Kidney epithelial cell (primary cell): ENCODE measurements at regions not wholly inside any gene's neighbourhood (a gene's known extent, or its start where the extent isn't known, plus 50 kb on each side); places are given as distances from the start of the nearest gene placed in this dataset.

ENCODE experiments used
- DNase-seq: peaks from one replicate; pipeline ENCODE4 v3.0.0-alpha.2; 2010; ENCODE audit warnings: low read depth
- H3K27me3 ChIP-seq: 2 replicates; pipeline ENCODE4 v1.6.0; 2011; ENCODE audit warnings: low read length; ENCODE audit not compliant: control insufficient read depth, insufficient read depth
- H3K36me3 ChIP-seq: 2 replicates; pipeline ENCODE4 v1.5.1; 2011; ENCODE audit warnings: low read length; ENCODE audit not compliant: control insufficient read depth, insufficient read depth
- H3K4me3 ChIP-seq: 2 replicates; pipeline ENCODE4 v1.5.1; 2011; ENCODE audit warnings: low read depth, mild to moderate bottlenecking, control low read depth, low read length
- CTCF ChIP-seq: IDR thresholded peaks from 2 replicates; pipeline ENCODE4 v1.5.1; 2011; ENCODE audit warnings: mild to moderate bottlenecking, moderate library complexity, low read length, control low read depth, inconsistent platforms; ENCODE audit not compliant: insufficient read depth, poor library complexity, severe bottlenecking

- Histone ChIP-seq H3K4me3 (no peak overlapping the region), H3K27me3 (no peaks in the 10 kb centered on the region), H3K36me3 (no peaks in the 10 kb centered on the region)
- no peak for TF ChIP-seq CTCF
- DNase-seq: no peak
Measured at GRCh38 chr12:107963635-107964034, 165.5 kb upstream of the WSCD2 start.

- no peaks in the 10 kb centered on the region for H3K27me3 ChIP-seq
- TF ChIP-seq CTCF: no peak
- H3K36me3 ChIP-seq: no peaks in the 10 kb centered on the region
- H3K4me3 ChIP-seq: no peak overlapping the region
- no peak for DNase-seq
Measured at GRCh38 chr12:107967170-107967569, 161.9 kb upstream of the WSCD2 start.

- TF ChIP-seq CTCF: no peak
- no peaks in the 10 kb centered on the region for H3K36me3 ChIP-seq
- no peaks in the 10 kb centered on the region for H3K27me3 ChIP-seq
- no peak overlapping the region for H3K4me3 ChIP-seq
- no peak for DNase-seq
Measured at GRCh38 chr12:107973950-107974349, 155.1 kb upstream of the WSCD2 start.

GRCh38 chr12:107976331-107976730 is 152.8 kb upstream of the WSCD2 start:
- no peak overlapping the region for H3K4me3 ChIP-seq
- no peaks in the 10 kb centered on the region for H3K36me3 ChIP-seq
- DNase-seq: no peak
- no peaks in the 10 kb centered on the region for H3K27me3 ChIP-seq
- TF ChIP-seq CTCF: no peak

- no peaks in the 10 kb centered on the region for H3K27me3 ChIP-seq
- TF ChIP-seq CTCF: no peak
- no peak overlapping the region for H3K4me3 ChIP-seq
- no peak for DNase-seq
- H3K36me3 ChIP-seq: no peaks in the 10 kb centered on the region
Measured at GRCh38 chr12:107978201-107978600, 150.9 kb upstream of the WSCD2 start.

- H3K27me3 ChIP-seq: no peaks in the 10 kb centered on the region
- H3K36me3 ChIP-seq: no peaks in the 10 kb centered on the region
- TF ChIP-seq CTCF: no peak
- DNase-seq: no peak
- no peak overlapping the region for H3K4me3 ChIP-seq
Measured at GRCh38 chr12:107978641-107979040, 150.4 kb upstream of the WSCD2 start.
